ENCODE measurements at regions not wholly inside any gene's neighbourhood (a gene's known extent, or its start where the extent isn't known, plus 50 kb on each side); places are given as distances from the start of the nearest gene placed in this dataset.
A peak's percentile ranks its signal among the peaks of the same experiment; 100 is the strongest.
"Not testable (repeated sequence)": the region's sequence is repeated elsewhere in the genome, so short reads cannot be mapped to it uniquely, and the experiment has no call there.

- DNase-seq (ENCODE audit: low spot score), result no peak
- ATAC-seq, result no peak
- intact Hi-C loops (cut with DNase I), result no loop called here
These were observed 403.7 kb upstream of the TMTC1 start for GRCh38 chr12:30187426-30187825.

GRCh38 chr12:30181334-30181733 lies 397.6 kb upstream of the TMTC1 start:
- ATAC-seq (no peak), DNase-seq (ENCODE audit: low spot score) (no peak)
- intact Hi-C loops (cut with DNase I), result no loop called here

- intact Hi-C loops (cut with DNase I), result no loop called here
These were observed 396.9 kb upstream of the TMTC1 start for GRCh38 chr12:30180602-30181001.

GRCh38 chr12:30178916-30179315 lies 395.2 kb upstream of the TMTC1 start:
- DNase-seq (ENCODE audit: low spot score) (no peak), ATAC-seq (no peak)
- intact Hi-C loops (cut with DNase I), result no loop called here

More at GRCh38 chr12:30180602-30181001, 396.9 kb upstream of the TMTC1 start:
- DNase-seq (ENCODE audit: low spot score) (no peak), ATAC-seq (no peak)

GRCh38 chr12:30169839-30170591 lies 386.3 kb upstream of the TMTC1 start:
- intact Hi-C loops (cut with DNase I), result no loop called here
- DNase-seq (ENCODE audit: low spot score) (no peak), ATAC-seq (peak; percentile 39)

- DNase-seq (ENCODE audit: low spot score), result no peak
- intact Hi-C loops (cut with DNase I), result no loop called here
- ATAC-seq, result no peak
These were observed 382.5 kb upstream of the TMTC1 start for GRCh38 chr12:30166006-30166795.

- intact Hi-C loops (cut with DNase I), result no loop called here
- ATAC-seq, result no peak
- no peak for DNase-seq (ENCODE audit: low spot score)
These were observed 380.9 kb upstream of the TMTC1 start for GRCh38 chr12:30164382-30165318.

- DNase-seq (ENCODE audit: low spot score); ATAC-seq; intact Hi-C loops (cut with DNase I): not testable (repeated sequence)
These were observed 373.1 kb upstream of the TMTC1 start for GRCh38 chr12:30156833-30157232.

GRCh38 chr12:30155001-30155730 lies 371.4 kb upstream of the TMTC1 start:
- ATAC-seq (no peak), DNase-seq (ENCODE audit: low spot score) (no peak)
- intact Hi-C loops (cut with DNase I), result no loop called here

- DNase-seq (ENCODE audit: low spot score), result no peak
- intact Hi-C loops (cut with DNase I), result no loop called here
These were observed 370.2 kb upstream of the TMTC1 start for GRCh38 chr12:30153981-30154380.

GRCh38 chr12:30152705-30153104 lies 369.0 kb upstream of the TMTC1 start:
- no peak for DNase-seq (ENCODE audit: low spot score)
- ATAC-seq, result no peak
- intact Hi-C loops (cut with DNase I), result no loop called here

More at GRCh38 chr12:30153981-30154380, 370.2 kb upstream of the TMTC1 start:
- ATAC-seq, result no peak

- DNase-seq (ENCODE audit: low spot score), result no peak
- ATAC-seq, result no peak
- intact Hi-C loops (cut with DNase I), result no loop called here
These were observed 368.1 kb upstream of the TMTC1 start for GRCh38 chr12:30151831-30152230.

- no peak for DNase-seq (ENCODE audit: low spot score)
- intact Hi-C loops (cut with DNase I), result no loop called here
- ATAC-seq, result no peak
These were observed 362.8 kb upstream of the TMTC1 start for GRCh38 chr12:30146561-30146960.

GRCh38 chr12:30145684-30146032 lies 361.9 kb upstream of the TMTC1 start:
- no peak for DNase-seq (ENCODE audit: low spot score)
- ATAC-seq, result no peak
- intact Hi-C loops (cut with DNase I), result no loop called here

- intact Hi-C loops (cut with DNase I), result no loop called here
- ATAC-seq (no peak), DNase-seq (ENCODE audit: low spot score) (no peak)
These were observed 361.3 kb upstream of the TMTC1 start for GRCh38 chr12:30144777-30145683.

GRCh38 chr12:30142301-30142700 lies 358.6 kb upstream of the TMTC1 start:
- ATAC-seq (no peak), DNase-seq (ENCODE audit: low spot score) (no peak)
- intact Hi-C loops (cut with DNase I), result no loop called here

GRCh38 chr12:30138483-30138882 lies 354.7 kb upstream of the TMTC1 start:
- no peak for DNase-seq (ENCODE audit: low spot score)
- intact Hi-C loops (cut with DNase I), result no loop called here
- no peak for ATAC-seq

GRCh38 chr12:30136696-30137095 lies 353.0 kb upstream of the TMTC1 start:
- intact Hi-C loops (cut with DNase I), result no loop called here
- ATAC-seq (no peak), DNase-seq (ENCODE audit: low spot score) (no peak)
